H9 (cell line): ENCODE measurements at regions not wholly inside any gene's neighbourhood (a gene's known extent, or its start where the extent isn't known, plus 50 kb on each side); places are given as distances from the start of the nearest gene placed in this dataset.

Experiments
- DNase-seq: peaks from one replicate; pipeline ENCODE4 v3.0.0-alpha.2; 2017
- H2AFZ ChIP-seq: one replicate; pipeline ENCODE4 v1.6.1; 2013; ENCODE audit warnings: mild to moderate bottlenecking, low read length, control low read depth, moderate library complexity
- H2AK5ac ChIP-seq: 2 replicates; pipeline ENCODE4 v1.6.1; 2013; ENCODE audit warnings: low read length, control low read depth, mixed read lengths; ENCODE audit not compliant: insufficient read length
- H2BK120ac ChIP-seq: one replicate; pipeline ENCODE4 v1.6.1; 2013; ENCODE audit warnings: low read depth, mild to moderate bottlenecking, low read length, control low read depth, inconsistent platforms; ENCODE audit not compliant: poor library complexity, severe bottlenecking
- H2BK12ac ChIP-seq: 2 replicates; pipeline ENCODE4 v1.6.1; 2013; ENCODE audit warnings: low read length, control low read depth, mixed read lengths, low read depth; ENCODE audit not compliant: insufficient read length
- H2BK15ac ChIP-seq: 2 replicates; pipeline ENCODE4 v1.6.1; 2013; ENCODE audit warnings: low read depth, low read length, control low read depth
- H2BK20ac ChIP-seq: one replicate; pipeline ENCODE4 v1.6.1; 2013; ENCODE audit warnings: low read depth, mild to moderate bottlenecking, low read length, control low read depth, inconsistent platforms; ENCODE audit not compliant: poor library complexity, severe bottlenecking
- H2BK5ac ChIP-seq: 2 replicates; pipeline ENCODE4 v1.6.1; 2013; ENCODE audit warnings: low read length, control low read depth, mixed read lengths; ENCODE audit not compliant: insufficient read length
- H3K14ac ChIP-seq: 2 replicates; pipeline ENCODE4 v1.6.1; 2013; ENCODE audit warnings: low read length, control low read depth; ENCODE audit not compliant: insufficient read depth
- H3K18ac ChIP-seq: 2 replicates; pipeline ENCODE4 v1.6.1; 2013; ENCODE audit warnings: low read depth, mild to moderate bottlenecking, mixed read lengths, low read length, control low read depth; ENCODE audit not compliant: insufficient read length
- H3K23ac ChIP-seq: 2 replicates; pipeline ENCODE4 v1.6.1; 2013; ENCODE audit warnings: low read length, control low read depth, mixed read lengths, low read depth; ENCODE audit not compliant: insufficient read length
- H3K23me2 ChIP-seq: 2 replicates; pipeline ENCODE4 v1.6.1; 2013; ENCODE audit warnings: low read depth, mild to moderate bottlenecking, mixed read lengths, low read length, control low read depth; ENCODE audit not compliant: insufficient read length, poor library complexity, severe bottlenecking
- H3K27ac ChIP-seq: 2 replicates; pipeline ENCODE4 v1.5.1; 2013; ENCODE audit warnings: low read length, control low read depth, mixed read lengths, low read depth; ENCODE audit not compliant: insufficient read length
- H3K27me3 ChIP-seq: 2 replicates; pipeline ENCODE4 v1.6.1; 2013; ENCODE audit warnings: low read length, control low read depth, inconsistent platforms; ENCODE audit not compliant: insufficient read depth
- H3K4ac ChIP-seq: 2 replicates; pipeline ENCODE4 v1.6.1; 2013; ENCODE audit warnings: low read depth, mild to moderate bottlenecking, control low read depth, inconsistent platforms, low read length, moderate library complexity
- H3K4me1 ChIP-seq: 2 replicates; pipeline ENCODE4 v1.6.1; 2013; ENCODE audit warnings: low read length, control low read depth, inconsistent platforms; ENCODE audit not compliant: insufficient read depth
- H3K4me2 ChIP-seq: 2 replicates; pipeline ENCODE4 v1.6.1; 2013; ENCODE audit warnings: low read length, control low read depth, mixed read lengths; ENCODE audit not compliant: insufficient read length, insufficient read depth
- H3K56ac ChIP-seq: 2 replicates; pipeline ENCODE4 v1.6.1; 2013; ENCODE audit warnings: low read depth, mild to moderate bottlenecking, mixed read lengths, low read length, control low read depth; ENCODE audit not compliant: insufficient read length
- H3K79me1 ChIP-seq: 2 replicates; pipeline ENCODE4 v1.6.1; 2013; ENCODE audit warnings: low read depth, mild to moderate bottlenecking, moderate library complexity, low read length, control low read depth, inconsistent platforms; ENCODE audit not compliant: insufficient read depth, poor library complexity, severe bottlenecking
- H3K79me2 ChIP-seq: 2 replicates; pipeline ENCODE4 v1.6.1; 2013; ENCODE audit warnings: low read length, control low read depth, inconsistent platforms; ENCODE audit not compliant: insufficient read depth
- H3K9ac ChIP-seq: 2 replicates; pipeline ENCODE4 v1.6.1; 2013; ENCODE audit warnings: low read length, control low read depth, mixed read lengths; ENCODE audit not compliant: insufficient read length; ENCODE audit errors: extremely low read depth
- H3K9me3 ChIP-seq: one replicate; pipeline ENCODE4 v1.6.1; 2013; ENCODE audit warnings: low read depth, low read length, inconsistent platforms; ENCODE audit not compliant: control insufficient read depth
- H3T11ph ChIP-seq: one replicate; pipeline ENCODE4 v1.6.1; 2013; ENCODE audit warnings: mild to moderate bottlenecking, low read length, control low read depth, inconsistent platforms
- H4K20me1 ChIP-seq: one replicate; pipeline ENCODE4 v1.6.1; 2013; ENCODE audit not compliant: control insufficient read depth, insufficient read length, insufficient read depth
- H4K5ac ChIP-seq: 2 replicates; pipeline ENCODE4 v1.6.1; 2013; ENCODE audit warnings: low read depth, mild to moderate bottlenecking, mixed read lengths, low read length, control low read depth; ENCODE audit not compliant: insufficient read length
- H4K8ac ChIP-seq: replicated peaks from 2 replicates; pipeline ENCODE4 v1.6.1; 2013; ENCODE audit warnings: low read length, control low read depth, mixed read lengths, low read depth; ENCODE audit not compliant: insufficient read length
- H4K91ac ChIP-seq: 2 replicates; pipeline ENCODE4 v1.6.1; 2013; ENCODE audit warnings: low read depth, mild to moderate bottlenecking, moderate library complexity, mixed read lengths, low read length, control low read depth; ENCODE audit not compliant: insufficient read length
- H3K27ac Mint-ChIP-seq, 3 experiments: 2 replicates in 2 of 3; 3 replicates in 1 of 3; pipeline ENCODE4 v1.8.0; 2020 to 2021; ENCODE audit warnings: mixed read lengths in 3 of 3, mild to moderate bottlenecking in 1 of 3, moderate library complexity in 1 of 3
- H3K27me3 Mint-ChIP-seq: 2 replicates; pipeline ENCODE4 v1.8.0; 2021; ENCODE audit warnings: low read depth, mild to moderate bottlenecking, moderate library complexity, mixed read lengths
- H3K36me3 Mint-ChIP-seq, 3 experiments: 2 replicates in 2 of 3; 3 replicates in 1 of 3; pipeline ENCODE4 v1.8.0; 2020 to 2021; ENCODE audit warnings: low read depth in 3 of 3, mixed read lengths in 3 of 3; ENCODE audit not compliant: insufficient read depth in 1 of 3
- H3K4me1 Mint-ChIP-seq, 2 experiments: 2 replicates each; pipeline ENCODE4 v1.8.0; 2020; ENCODE audit warnings: mixed read lengths in 2 of 2
- H3K4me3 Mint-ChIP-seq, 2 experiments: 2 replicates in 1 of 2; 3 replicates in 1 of 2; pipeline ENCODE4 v1.8.0; 2020 to 2021; ENCODE audit warnings: mild to moderate bottlenecking in 2 of 2, mixed read lengths in 2 of 2, moderate library complexity in 1 of 2
- H3K9me3 Mint-ChIP-seq, 2 experiments: 2 replicates in 1 of 2; 3 replicates in 1 of 2; pipeline ENCODE4 v1.8.0; 2020; ENCODE audit warnings: mild to moderate bottlenecking in 2 of 2, mixed read lengths in 2 of 2, moderate library complexity in 1 of 2
- CTCF ChIP-seq: fragments of 200-600 bp; sonication (generic); conservative IDR thresholded peaks from 3 replicates; pipeline ENCODE4 v1.8.0; 2021; ENCODE audit warnings: antibody characterized with exemption, mild to moderate bottlenecking
- WGBS: extraction: QIAGEN DNeasy Blood & Tissue Kit; methylation state at CpG from one replicate; pipeline ENCODE4 v1.1.7; 2013; ENCODE audit warnings: missing lambda C conversion rate, low lambda C conversion rate, mixed read lengths; ENCODE audit not compliant: insufficient read length; ENCODE audit errors: extremely low coverage; 5-methylcytosine and 5-hydroxymethylcytosine counted together

GRCh38 chr10:121059351-121059750, 208.2 kb downstream of the WDR11 start:
- Histone ChIP-seq H3K23me2 (no peaks in the 10 kb centered on the region), H3T11ph (no peak overlapping the region), H2BK12ac (no peak overlapping the region), H2BK20ac (no peak overlapping the region), H2BK15ac (no peak overlapping the region), H4K20me1 (no peaks in the 10 kb centered on the region), H3K9ac (no peak overlapping the region), H2BK5ac (no peak overlapping the region), H4K5ac (no peak overlapping the region), H3K27me3 (no peaks in the 10 kb centered on the region), H3K18ac (no peak overlapping the region), H3K23ac (no peak overlapping the region), H3K9me3 (no peaks in the 10 kb centered on the region), H3K27ac (no peak overlapping the region), H2BK120ac (no peak overlapping the region), H3K4me1 (no peaks in the 10 kb centered on the region), H3K56ac (no peak overlapping the region), H2AK5ac (no peak overlapping the region), H4K8ac (no peak overlapping the region), H3K4ac (no peak overlapping the region), H3K4me2 (no peak overlapping the region), H3K79me2 (no peaks in the 10 kb centered on the region), H3K79me1 (no peaks in the 10 kb centered on the region), H2AFZ (no peak overlapping the region), H4K91ac (no peak overlapping the region), H3K14ac (no peak overlapping the region)
- Mint-ChIP-seq H3K27ac (no peak overlapping the region), H3K4me3 (no peak overlapping the region), H3K36me3 (no peaks in the 10 kb centered on the region), H3K9me3 (peaks cover 0 to 3% of the 10 kb centered on the region in 2 experiments; a peak in 1 of 5 replicates), H3K27me3 (no peaks in the 10 kb centered on the region; the same call in none of the 2 replicates), H3K4me1 (peaks cover 0 to 2% of the 10 kb centered on the region in 2 experiments; a peak in 1 of 4 replicates)
- TF ChIP-seq CTCF = no peak
- WGBS = no CpG with 5 or more reads among the region's 4 CpGs
- no peak for DNase-seq
